Keratinocyte (primary cell): ENCODE measurements at regions not wholly inside any gene's neighbourhood (a gene's known extent, or its start where the extent isn't known, plus 50 kb on each side); places are given as distances from the start of the nearest gene placed in this dataset.

Source experiments
- DNase-seq: peaks from one replicate; pipeline ENCODE4 v3.0.0-alpha.2; 2011; ENCODE audit warnings: low read depth, missing footprints, low spot score
- FAIRE-seq: peaks from 2 replicates; lab custom pipeline; 2011; peaks lifted over from hg19 to GRCh38; lab: Jason Lieb, UNC
- H2AFZ ChIP-seq: 2 replicates; pipeline ENCODE4 v1.6.0; 2012; ENCODE audit warnings: low read length, control low read depth, inconsistent platforms; ENCODE audit not compliant: control insufficient read depth
- H3K27ac ChIP-seq: 2 replicates; pipeline ENCODE4 v1.5.1; 2011; ENCODE audit warnings: low read length; ENCODE audit not compliant: control insufficient read depth, insufficient read depth
- H3K27me3 ChIP-seq: 3 replicates; pipeline ENCODE4 v1.6.0; 2011; ENCODE audit warnings: low read length; ENCODE audit not compliant: control insufficient read depth, insufficient read depth; ENCODE audit errors: extremely low read depth
- H3K36me3 ChIP-seq, 2 experiments: 2 replicates in 1 of 2; 3 replicates in 1 of 2; pipeline ENCODE4 v1.5.1; 2011; ENCODE audit warnings: low read length in 2 of 2, mild to moderate bottlenecking in 1 of 2; ENCODE audit not compliant: control insufficient read depth in 2 of 2, insufficient read depth in 2 of 2; ENCODE audit errors: extremely low read depth in 1 of 2
- H3K4me1 ChIP-seq: 3 replicates; pipeline ENCODE4 v1.5.1; 2011; ENCODE audit warnings: low read length; ENCODE audit not compliant: control insufficient read depth, insufficient read depth; ENCODE audit errors: extremely low read depth
- H3K4me2 ChIP-seq: 3 replicates; pipeline ENCODE4 v1.6.0; 2011; ENCODE audit warnings: low read depth, low read length; ENCODE audit not compliant: control insufficient read depth, insufficient read depth; ENCODE audit errors: extremely low read depth
- H3K4me3 ChIP-seq, 3 experiments: fragments of 200-600 bp in 1 of 3; sonication (generic) in 1 of 3; 2 replicates in 2 of 3; 3 replicates in 1 of 3; pipeline ENCODE4 v1.5.1; 2011 to 2016; ENCODE audit warnings: low read length in 3 of 3, mild to moderate bottlenecking in 3 of 3, control low read depth in 2 of 3, inconsistent platforms in 1 of 3, low read depth in 1 of 3, mixed read lengths in 1 of 3, mixed run types in 1 of 3, moderate library complexity in 1 of 3; ENCODE audit not compliant: control insufficient read depth in 2 of 3, insufficient read depth in 2 of 3; ENCODE audit errors: extremely low read depth in 1 of 3
- H3K79me2 ChIP-seq: 2 replicates; pipeline ENCODE4 v1.6.0; 2012; ENCODE audit warnings: low read length; ENCODE audit not compliant: control insufficient read depth, insufficient read depth
- H3K9ac ChIP-seq: 3 replicates; pipeline ENCODE4 v1.6.0; 2011; ENCODE audit warnings: low read length; ENCODE audit not compliant: control insufficient read depth, insufficient read depth; ENCODE audit errors: extremely low read depth
- H3K9me1 ChIP-seq: 3 replicates; pipeline ENCODE4 v1.6.0; 2011; ENCODE audit warnings: low read length; ENCODE audit not compliant: control insufficient read depth, insufficient read depth; ENCODE audit errors: extremely low read depth
- H3K9me3 ChIP-seq: 2 replicates; pipeline ENCODE4 v1.5.1; 2012; ENCODE audit warnings: low read depth, low read length; ENCODE audit not compliant: control insufficient read depth
- H4K20me1 ChIP-seq: 3 replicates; pipeline ENCODE4 v1.6.0; 2011; ENCODE audit warnings: low read length; ENCODE audit not compliant: control insufficient read depth, insufficient read depth; ENCODE audit errors: extremely low read depth
- EZH2 ChIP-seq: IDR thresholded peaks from one replicate; pipeline ENCODE4 v1.6.1; 2012; ENCODE audit warnings: inconsistent platforms, mild to moderate bottlenecking, low read length, moderate library complexity
- dilution Hi-C: fragments of 300-500 bp; cut with MboI; formaldehyde crosslinking; loops from one replicate; pipeline ENCODE4 v1.7.0; 2020; ENCODE audit warnings: low sequenced_read_pairs; ENCODE audit not compliant: extremely low pct_ligation_motif_present
- TF ChIP-seq, protein P1 (sequence below), 3 experiments: IDR thresholded peaks in 1 of 3; conservative IDR thresholded peaks in 1 of 3; optimal IDR thresholded peaks in 1 of 3; 2 replicates in 2 of 3; 3 replicates in 1 of 3; pipeline versions ENCODE3 to v1.5.1; 2011; ENCODE audit warnings: low read length in 3 of 3, mild to moderate bottlenecking in 3 of 3, moderate library complexity in 2 of 3, control low read depth in 1 of 3, inconsistent platforms in 1 of 3; ENCODE audit not compliant: insufficient read depth in 2 of 3; ENCODE audit errors: extremely low read depth in 1 of 3

DNA sequence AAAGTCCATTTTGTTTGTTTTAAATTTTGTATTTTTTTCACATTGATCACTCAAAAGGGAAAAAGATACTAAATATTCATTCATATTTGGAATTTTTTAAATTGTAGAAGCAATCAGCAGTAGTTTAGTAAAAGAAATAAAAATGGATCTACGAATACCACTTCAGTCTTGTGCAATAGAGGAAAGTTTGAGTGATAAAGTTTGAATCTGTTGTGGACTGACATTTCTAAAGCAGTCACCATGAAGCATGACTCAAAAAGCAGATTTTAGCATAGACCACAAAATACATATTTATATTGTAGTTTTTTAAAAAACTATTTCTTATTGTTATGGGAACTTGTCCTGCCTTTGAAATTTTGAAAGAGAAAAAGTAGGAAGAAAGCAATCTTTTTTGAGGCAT lies 520.5 kb upstream of the ZEB2 start:
- Histone ChIP-seq H3K36me3 (no peaks in the 10 kb centered on the region), H3K9me1 (no peaks in the 10 kb centered on the region), H3K4me1 (no peaks in the 10 kb centered on the region), H3K9ac (no peak overlapping the region), H3K4me2 (no peak overlapping the region), H3K27ac (no peak overlapping the region), H2AFZ (no peak overlapping the region), H3K27me3 (no peaks in the 10 kb centered on the region), H3K4me3 (no peak overlapping the region), H3K9me3 (no peaks in the 10 kb centered on the region), H4K20me1 (no peaks in the 10 kb centered on the region), H3K79me2 (no peaks in the 10 kb centered on the region)
- TF ChIP-seq EZH2: no peak
- TF ChIP-seq, protein P1, sequence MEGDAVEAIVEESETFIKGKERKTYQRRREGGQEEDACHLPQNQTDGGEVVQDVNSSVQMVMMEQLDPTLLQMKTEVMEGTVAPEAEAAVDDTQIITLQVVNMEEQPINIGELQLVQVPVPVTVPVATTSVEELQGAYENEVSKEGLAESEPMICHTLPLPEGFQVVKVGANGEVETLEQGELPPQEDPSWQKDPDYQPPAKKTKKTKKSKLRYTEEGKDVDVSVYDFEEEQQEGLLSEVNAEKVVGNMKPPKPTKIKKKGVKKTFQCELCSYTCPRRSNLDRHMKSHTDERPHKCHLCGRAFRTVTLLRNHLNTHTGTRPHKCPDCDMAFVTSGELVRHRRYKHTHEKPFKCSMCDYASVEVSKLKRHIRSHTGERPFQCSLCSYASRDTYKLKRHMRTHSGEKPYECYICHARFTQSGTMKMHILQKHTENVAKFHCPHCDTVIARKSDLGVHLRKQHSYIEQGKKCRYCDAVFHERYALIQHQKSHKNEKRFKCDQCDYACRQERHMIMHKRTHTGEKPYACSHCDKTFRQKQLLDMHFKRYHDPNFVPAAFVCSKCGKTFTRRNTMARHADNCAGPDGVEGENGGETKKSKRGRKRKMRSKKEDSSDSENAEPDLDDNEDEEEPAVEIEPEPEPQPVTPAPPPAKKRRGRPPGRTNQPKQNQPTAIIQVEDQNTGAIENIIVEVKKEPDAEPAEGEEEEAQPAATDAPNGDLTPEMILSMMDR (optimal IDR thresholded peaks at IDR 0.05 in 1 of 3, IDR thresholded peaks at IDR 0.05 in 1 of 3, conservative IDR thresholded peaks at IDR 0.05 in 1 of 3; ENCODE audit: extremely low read depth in 1 of 3, insufficient read depth in 2 of 3, low read length in 3 of 3): no peak
- dilution Hi-C loops: no loop called here
- FAIRE-seq (no peak), DNase-seq (no peak)

DNA sequence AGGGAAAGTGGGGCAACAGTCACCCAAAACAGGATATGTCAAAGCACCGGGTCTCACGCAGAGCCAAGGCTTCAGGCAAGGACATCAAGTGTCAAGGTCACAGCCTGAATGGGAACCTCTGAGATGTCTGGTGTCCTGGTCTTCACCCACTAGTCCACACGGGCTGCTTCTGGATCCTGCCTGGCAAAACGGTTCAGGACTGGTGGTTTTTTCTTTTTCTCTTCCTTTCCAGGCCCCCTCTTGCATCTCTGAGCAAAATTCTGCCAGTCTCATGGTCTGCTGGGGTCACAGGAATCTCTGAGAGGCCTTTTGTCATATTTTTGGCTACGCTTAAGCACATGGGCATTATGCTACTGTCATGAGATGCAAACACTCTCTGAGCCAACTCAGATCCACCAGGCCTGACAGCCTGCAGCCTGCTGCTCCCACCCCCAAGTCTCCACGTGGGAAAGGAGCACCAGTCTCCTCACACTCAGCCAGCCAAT lies 518.2 kb upstream of the ZEB2 start:
- no peak overlapping the region for H3K4me3 ChIP-seq
- H2AFZ ChIP-seq: peak overlapping the region; percentile 32
- no peaks in the 10 kb centered on the region for H3K27me3 ChIP-seq
- no peaks in the 10 kb centered on the region for H3K36me3 ChIP-seq
- H3K27ac ChIP-seq: no peak overlapping the region
- H3K4me2 ChIP-seq: no peak overlapping the region
- H4K20me1 ChIP-seq: no peaks in the 10 kb centered on the region
- no peak for TF ChIP-seq EZH2
- TF ChIP-seq, protein P1 (optimal IDR thresholded peaks at IDR 0.05 in 1 of 3, IDR thresholded peaks at IDR 0.05 in 1 of 3, conservative IDR thresholded peaks at IDR 0.05 in 1 of 3; ENCODE audit: extremely low read depth in 1 of 3, insufficient read depth in 2 of 3, low read length in 3 of 3): no peak
- dilution Hi-C loops: no loop called here
- no peaks in the 10 kb centered on the region for H3K4me1 ChIP-seq
- H3K9me3 ChIP-seq: no peaks in the 10 kb centered on the region
- no peaks in the 10 kb centered on the region for H3K79me2 ChIP-seq
- H3K9me1 ChIP-seq: no peaks in the 10 kb centered on the region
- DNase-seq (no peak), FAIRE-seq (no peak)
- no peak overlapping the region for H3K9ac ChIP-seq
